GM20000 (cell line): ENCODE measurements at regions not wholly inside any gene's neighbourhood (a gene's known extent, or its start where the extent isn't known, plus 50 kb on each side); places are given as distances from the start of the nearest gene placed in this dataset.

ENCODE experiments used
- DNase-seq: peaks from one replicate; pipeline ENCODE4 v3.0.0; 2012; ENCODE audit warnings: low spot score
- TF ChIP-seq, protein P1 (sequence below): IDR thresholded peaks from 2 replicates; pipeline ENCODE4 v1.5.1; 2012; ENCODE audit warnings: mild to moderate bottlenecking, control low read depth; ENCODE audit errors: extremely low read depth, missing control alignments

DNA sequence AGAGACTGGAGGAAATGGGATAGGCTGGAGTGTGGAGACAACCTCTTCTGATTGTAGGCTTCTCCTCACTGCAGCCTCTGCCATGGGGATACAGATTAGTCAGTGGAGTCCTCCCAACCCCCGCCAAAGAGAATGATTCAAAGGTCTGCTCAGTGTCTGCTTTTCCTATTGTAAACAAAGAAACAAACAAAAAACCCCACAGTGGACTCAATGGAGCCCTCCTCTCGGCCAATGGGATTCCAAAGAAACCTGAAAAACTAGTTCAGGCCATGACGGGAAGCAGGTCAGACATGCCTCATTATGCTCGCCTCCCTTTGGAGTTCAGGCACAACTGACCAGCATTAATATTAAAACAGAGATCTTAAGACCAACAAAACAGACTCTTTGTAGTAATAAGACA lies 85.8 kb downstream of the SEC61B start:
- TF ChIP-seq, protein P1, sequence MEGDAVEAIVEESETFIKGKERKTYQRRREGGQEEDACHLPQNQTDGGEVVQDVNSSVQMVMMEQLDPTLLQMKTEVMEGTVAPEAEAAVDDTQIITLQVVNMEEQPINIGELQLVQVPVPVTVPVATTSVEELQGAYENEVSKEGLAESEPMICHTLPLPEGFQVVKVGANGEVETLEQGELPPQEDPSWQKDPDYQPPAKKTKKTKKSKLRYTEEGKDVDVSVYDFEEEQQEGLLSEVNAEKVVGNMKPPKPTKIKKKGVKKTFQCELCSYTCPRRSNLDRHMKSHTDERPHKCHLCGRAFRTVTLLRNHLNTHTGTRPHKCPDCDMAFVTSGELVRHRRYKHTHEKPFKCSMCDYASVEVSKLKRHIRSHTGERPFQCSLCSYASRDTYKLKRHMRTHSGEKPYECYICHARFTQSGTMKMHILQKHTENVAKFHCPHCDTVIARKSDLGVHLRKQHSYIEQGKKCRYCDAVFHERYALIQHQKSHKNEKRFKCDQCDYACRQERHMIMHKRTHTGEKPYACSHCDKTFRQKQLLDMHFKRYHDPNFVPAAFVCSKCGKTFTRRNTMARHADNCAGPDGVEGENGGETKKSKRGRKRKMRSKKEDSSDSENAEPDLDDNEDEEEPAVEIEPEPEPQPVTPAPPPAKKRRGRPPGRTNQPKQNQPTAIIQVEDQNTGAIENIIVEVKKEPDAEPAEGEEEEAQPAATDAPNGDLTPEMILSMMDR, result no peak
- DNase-seq, result no peak

DNA sequence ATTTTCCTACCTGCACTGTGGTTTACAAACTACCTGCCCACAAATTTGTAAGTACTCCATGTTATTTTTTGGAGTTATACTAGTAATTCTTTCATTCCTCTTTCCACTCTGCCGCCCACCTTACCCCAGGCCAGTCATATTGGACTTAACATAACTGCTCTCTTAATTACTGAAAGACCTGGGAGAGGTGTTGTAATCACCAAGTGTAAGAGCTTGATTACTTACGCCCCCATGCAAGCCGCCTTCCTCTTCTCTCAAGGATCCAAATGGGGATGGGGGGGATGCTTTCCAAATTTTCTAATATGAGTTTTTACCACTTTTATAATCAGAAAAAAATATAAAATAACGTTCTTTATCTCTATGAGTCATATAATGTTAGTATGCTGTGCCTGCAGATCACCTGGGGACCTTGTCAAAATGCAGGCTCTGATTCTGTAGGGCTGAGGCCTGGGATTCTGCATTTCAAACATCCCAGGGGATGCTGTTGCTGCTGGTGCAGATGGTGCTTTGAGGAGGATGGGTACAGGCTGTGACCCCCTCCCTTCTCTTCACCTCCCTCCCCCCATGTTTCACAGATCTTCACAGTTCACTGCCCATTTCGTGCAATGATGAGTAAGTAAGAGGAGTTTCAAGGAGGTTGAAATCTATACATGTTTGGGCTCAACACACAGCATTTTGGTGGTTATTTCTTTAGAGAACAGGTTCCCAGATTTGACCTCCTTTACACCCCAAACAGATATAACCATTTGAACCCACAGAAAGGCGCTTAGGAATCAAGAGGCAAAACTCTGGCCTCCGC lies 87.3 kb downstream of the SEC61B start:
- TF ChIP-seq, protein P1, result no peak
- DNase-seq, result no peak

DNA sequence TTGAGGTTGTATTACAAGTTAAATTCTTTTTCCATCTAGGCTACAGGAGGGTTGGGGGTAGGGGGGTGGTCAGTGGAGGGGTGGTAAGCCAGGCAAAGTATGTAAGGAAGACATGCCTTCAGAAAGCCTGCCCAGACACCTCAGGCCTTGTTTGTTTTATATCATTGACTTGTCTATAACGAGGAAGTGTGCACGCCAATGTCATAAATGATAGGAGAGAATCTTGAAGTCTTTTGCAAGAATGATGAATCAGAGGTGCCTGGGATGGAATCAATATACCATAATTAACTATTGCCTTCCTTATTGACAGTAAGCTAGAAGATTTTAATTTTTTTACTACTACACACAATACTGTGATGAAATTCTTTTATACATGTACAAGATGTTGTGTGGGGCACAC lies 90.7 kb downstream of the SEC61B start:
- TF ChIP-seq, protein P1, result no peak
- no peak for DNase-seq

DNA sequence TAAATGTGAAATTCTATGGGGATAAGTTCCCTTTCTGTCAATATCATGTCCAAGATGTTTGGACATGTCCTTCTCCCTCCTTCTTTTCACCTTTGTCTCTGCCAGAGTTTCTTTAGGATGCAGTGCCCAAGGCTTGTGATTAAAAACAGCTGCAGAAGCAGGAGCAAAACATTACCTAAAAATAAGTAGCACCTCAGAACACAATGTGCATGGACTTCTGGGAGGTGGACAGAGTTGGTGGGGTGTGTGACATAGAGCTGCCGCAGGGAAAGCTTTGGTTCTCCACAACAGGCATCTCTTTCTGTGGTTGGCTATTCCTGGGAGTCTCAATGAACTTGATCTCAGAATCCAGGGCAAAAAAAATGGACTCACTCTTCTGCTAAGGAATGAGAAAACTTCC lies 97.0 kb downstream of the SEC61B start:
- TF ChIP-seq, protein P1, result no peak
- no peak for DNase-seq

DNA sequence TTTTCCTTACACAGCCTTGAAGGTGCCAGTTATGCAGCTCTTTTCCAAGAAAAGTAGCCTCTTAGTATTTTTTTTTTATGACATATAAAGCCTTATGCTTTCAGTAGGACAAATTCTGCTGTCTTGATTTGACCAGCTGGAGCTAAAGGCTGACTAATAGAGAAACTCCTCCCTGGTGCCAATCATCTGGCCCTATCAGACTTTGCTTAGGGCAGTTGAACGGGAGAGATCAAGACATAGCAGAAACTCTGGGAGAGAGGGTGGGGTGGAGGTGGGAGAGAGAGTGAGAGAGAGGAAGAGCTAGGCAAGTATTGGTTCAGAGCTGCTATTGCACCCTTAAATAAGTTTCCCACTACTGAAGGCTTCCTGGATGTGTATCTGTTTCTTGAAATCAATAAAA lies 100.2 kb downstream of the SEC61B start:
- TF ChIP-seq, protein P1, result no peak
- DNase-seq, result no peak

DNA sequence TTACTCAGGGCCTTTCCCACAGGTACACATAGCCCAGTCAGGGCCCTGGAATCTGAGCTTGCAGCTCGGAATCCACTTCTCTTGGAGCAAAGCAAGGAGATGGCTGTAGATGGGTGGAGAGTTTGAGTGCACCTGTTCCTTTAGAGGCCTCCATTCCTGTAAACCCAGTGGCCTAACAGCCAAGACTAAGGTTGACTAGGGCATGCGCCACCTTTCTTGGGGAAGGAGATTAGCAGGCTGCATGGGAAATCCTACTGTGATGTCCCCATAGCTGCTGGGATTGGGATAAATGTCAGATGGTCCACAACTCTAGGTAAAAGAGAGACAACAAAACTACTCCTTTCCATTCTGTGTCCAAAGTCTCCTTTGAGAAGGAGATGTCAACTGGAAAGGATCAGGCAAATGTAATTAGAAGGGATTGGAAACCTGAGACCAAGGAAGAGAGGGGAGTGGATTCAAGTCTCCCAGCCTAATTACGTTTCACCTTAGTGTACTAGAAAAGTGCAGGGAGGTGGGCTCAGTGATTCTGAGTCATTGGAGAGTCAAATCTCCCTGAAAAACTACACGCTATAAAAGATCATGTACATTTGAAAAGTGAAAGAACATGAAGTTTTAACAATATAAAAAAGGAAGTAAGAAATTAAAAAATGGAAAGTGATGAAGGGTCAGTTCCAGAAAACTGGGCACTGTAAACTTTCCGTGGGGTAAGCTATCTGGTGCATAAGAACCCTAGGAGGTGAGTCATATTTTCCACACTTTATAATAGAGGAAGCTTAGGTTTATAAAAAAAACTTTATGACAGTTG lies 104.2 kb downstream of the SEC61B start:
- TF ChIP-seq, protein P1, result no peak
- DNase-seq, result no peak

DNA sequence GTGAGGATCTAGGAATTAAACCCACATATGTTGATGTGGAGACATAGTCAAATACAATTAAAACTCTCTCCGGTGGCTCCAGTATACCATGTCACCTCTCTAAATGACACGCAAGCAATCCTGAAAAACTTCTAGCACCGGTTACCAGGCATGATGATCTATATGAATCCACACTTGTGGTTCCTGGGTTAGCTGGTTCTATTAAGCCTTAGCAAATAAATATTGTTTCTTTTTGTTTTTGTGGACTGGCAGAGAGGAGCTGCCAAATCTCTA lies 104.8 kb downstream of the SEC61B start:
- no peak for DNase-seq

More for the DNA sequence above, 104.8 kb downstream of the SEC61B start:
- TF ChIP-seq, protein P1, result no peak
